ENCODE measurements at regions not wholly inside any gene's neighbourhood (a gene's known extent, or its start where the extent isn't known, plus 50 kb on each side); places are given as distances from the start of the nearest gene placed in this dataset.
"Not testable (repeated sequence)": the region's sequence is repeated elsewhere in the genome, so short reads cannot be mapped to it uniquely, and the experiment has no call there.

DNA sequence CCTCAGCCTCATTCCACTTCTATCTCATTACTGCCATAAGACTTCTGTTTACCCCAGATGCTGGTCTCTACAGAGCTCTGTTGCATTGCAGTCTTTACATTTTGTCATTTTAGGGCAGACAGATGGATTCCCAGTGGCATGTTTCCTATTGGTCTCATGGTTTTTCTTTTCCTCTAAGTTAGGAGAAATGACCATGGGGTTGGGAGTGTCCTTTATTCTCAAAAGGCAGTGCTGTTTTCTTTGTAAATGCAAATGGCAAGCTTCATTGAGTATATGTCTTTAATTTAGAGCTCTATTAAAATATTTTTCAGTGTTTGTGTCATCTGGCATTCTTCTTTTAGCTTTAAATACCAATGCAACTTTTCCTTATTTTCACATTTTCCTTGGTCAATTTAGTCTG, 57.0 kb downstream of the MSTN start:
- DNase-seq (ENCODE audit: low spot score), result no peak

DNA sequence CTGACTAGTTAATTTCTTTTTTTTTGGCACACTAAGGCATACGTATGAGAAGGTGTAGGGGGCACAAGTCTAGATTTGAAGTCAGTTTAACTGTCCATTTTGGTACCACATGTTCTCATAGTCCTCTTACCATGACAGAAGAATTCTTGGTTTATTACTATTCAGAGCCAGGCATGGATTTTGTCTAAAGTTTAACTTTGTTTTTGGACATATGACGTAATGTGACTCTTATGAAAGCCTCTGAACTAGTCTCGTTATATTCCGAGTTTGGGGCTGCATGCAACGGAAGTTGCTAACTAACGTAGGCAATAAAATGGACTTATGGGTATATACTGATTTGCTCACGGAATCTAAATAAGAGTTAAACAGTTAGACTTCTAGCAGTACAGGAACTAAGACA, 62.9 kb downstream of the MSTN start:
- DNase-seq (ENCODE audit: low spot score), result no peak

DNA sequence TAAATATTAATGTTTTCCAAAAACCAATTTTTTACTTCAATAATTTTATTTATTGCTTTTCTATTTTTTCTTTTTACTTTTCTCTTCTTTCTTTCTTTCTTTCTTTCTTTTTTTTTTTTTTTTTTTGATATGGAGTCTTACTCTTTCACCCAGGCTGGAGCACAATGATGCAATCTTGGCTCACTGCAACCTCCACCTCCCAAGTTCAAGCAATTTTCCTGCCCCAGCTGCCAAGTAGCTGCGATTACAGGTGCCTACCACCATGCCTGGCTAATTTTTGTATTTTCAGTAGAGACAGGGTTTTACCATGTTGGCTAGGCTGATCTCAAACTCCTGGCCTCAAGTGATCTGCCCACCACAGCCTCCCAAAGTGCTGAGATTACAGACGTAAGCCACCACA, 63.9 kb downstream of the MSTN start:
- DNase-seq (ENCODE audit: low spot score), result not testable (repeated sequence)

GRCh38 chr2:189997016-189997415, 65.5 kb downstream of the MSTN start:
- DNase-seq (ENCODE audit: low spot score), result no peak

DNA sequence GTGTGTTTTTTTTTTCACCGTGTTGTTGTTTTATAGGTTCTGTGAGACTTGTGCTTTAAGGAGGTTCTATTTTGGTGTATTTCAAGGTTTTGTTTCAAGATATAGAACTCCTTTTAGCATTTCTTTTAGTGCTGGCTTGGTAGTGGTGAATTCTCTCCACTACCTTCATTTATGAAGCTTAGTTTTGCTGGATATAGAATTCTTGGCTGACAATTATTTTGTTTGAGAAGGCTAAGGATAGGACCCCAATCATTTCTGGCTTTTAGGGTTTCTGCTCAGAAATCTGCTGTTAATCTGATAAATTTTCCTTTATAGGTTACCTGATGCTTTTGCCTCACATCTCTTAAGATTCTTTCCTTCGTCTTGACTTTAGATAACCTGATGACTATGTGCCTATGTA, 66.8 kb downstream of the MSTN start:
- DNase-seq (ENCODE audit: low spot score), result no peak

DNA sequence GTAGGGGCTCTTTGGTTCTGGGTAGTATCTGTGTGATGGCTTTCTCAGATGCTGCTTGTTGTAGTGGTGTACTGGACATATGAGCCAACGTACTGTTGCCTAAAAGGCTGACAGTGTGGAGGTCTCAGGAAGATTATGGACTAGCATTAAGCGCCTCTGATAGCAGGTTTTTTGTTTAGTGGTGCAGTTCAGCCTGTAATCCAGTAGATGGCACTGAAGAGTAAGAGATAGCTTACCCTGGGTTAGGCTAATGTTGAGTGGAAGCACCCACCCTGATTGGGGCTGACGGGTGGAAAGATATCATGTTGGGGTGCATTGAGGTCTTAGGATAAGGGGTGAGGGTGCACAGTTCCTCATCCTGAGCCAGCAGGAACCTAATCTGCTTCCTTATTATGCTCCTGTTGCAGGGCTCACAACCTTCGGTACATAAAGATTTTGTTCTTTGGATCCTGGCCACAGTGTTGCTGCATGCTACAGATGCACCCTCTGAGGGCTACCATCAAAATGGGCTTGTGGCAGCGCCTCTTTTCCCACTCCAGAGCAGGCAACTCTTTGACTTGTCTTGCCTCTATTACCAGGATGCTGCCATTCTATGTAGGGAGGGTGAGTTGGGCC, 79.6 kb downstream of the MSTN start:
- DNase-seq (ENCODE audit: low spot score), result peak; percentile 18

DNA sequence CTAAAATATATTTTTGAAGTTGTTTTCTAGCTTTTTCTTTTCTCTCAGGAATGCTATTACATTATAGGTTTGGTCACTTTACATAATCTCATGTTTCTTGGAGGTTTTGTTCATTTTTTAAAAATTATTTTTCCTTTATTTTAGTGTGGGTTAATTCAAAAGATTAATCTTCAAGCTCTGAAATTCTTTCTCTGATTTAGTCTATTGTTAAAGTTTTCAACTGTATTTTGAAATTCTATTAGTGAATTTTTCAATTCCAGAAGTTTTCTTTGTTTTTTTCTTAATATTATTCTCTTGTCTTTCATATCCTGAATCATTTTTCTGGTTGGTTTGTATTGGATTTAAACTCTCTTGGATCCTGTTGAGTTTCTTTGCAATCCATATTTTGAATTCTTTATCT, 80.4 kb downstream of the MSTN start:
- no peak for DNase-seq (ENCODE audit: low spot score)

DNA sequence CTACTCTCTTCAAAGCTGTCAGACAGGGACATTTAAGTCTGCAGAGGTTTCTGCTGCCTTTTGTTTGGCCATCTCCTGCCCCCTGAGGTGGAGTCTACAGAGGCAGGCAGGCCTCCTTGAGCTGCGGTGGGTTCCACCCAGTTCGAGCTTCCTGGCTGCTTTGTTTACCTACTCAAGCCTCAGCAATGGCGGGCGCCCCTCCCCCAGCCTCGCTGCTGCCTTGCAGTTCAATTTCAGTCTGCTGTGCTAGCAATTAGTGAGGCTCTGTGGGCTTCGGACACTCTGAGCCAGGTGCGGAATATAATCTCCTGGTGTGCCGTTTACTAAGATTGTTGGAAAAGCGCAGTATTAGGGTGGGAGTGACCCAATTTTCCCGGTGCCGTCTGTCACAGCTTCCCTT, 86.0 kb downstream of the MSTN start:
- DNase-seq (ENCODE audit: low spot score), result not testable (repeated sequence)

- DNase-seq (ENCODE audit: low spot score), result no peak
Measured at GRCh38 chr2:189960346-189960745, 102.2 kb downstream of the MSTN start.

- DNase-seq (ENCODE audit: low spot score), result no peak
Measured at GRCh38 chr2:189959450-189959849, 103.1 kb downstream of the MSTN start.

- DNase-seq (ENCODE audit: low spot score), result no peak
Measured at GRCh38 chr2:189954989-189955388, 107.5 kb downstream of the MSTN start.

DNA sequence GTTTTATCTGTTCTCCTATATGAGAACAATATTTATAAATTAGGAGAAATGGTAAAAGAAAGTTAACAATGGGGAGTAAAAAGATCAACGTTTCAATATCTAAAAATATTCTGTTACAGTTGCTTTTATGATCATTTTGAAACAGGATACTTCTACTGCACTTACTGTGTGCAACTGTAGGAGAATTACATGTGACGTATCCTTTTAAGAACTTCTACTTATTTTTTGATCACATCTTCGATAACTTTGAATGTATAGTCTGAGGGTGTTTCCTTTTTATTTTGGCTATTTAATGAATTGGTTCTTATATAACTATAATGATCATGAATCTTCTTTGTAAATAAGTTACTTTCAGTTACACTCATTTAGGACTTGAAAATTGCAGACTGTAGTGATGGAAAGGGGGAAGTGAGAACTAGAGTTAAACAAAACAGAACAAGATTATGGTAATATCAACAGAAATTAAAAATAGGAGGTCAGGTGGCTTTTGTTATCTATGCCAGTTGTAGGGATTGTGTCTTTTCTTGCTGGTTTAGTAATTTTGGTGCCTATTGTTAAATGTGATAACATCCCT, 109.9 kb downstream of the MSTN start:
- DNase-seq (ENCODE audit: low spot score), result no peak

GRCh38 chr2:189951791-189952535, 110.6 kb downstream of the MSTN start:
- DNase-seq (ENCODE audit: low spot score), result no peak

- DNase-seq (ENCODE audit: low spot score), result no peak
Measured at GRCh38 chr2:189943009-189943408, 119.5 kb downstream of the MSTN start.

GRCh38 chr2:189940913-189941312, 121.6 kb downstream of the MSTN start:
- DNase-seq (ENCODE audit: low spot score), result no peak

GRCh38 chr2:189937691-189938090, 124.8 kb downstream of the MSTN start:
- no peak for DNase-seq (ENCODE audit: low spot score)

DNA sequence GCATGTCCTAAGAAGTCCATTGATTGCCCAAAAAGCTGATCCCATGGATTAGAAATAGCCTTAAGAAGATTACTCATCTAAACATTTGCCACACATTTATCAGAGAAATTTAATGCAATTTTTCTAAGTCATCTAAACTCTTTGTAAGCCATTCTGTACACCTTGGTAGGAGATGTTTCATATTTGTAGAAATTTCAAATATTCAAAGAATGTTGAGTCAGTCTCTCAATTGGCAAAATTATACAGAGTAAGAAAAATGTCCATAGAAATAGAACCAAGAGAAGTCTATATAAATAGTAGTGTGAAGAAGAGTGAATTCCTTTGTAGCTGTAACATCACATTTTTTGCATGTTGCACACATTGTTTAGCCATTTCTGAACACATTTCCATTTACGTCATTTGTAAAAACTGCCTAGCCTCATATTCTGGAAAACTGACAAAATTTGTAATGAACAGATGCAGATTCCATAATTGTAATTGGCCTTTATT, 128.6 kb downstream of the MSTN start:
- DNase-seq (ENCODE audit: low spot score), result no peak

GRCh38 chr2:189933041-189933440, 129.5 kb downstream of the MSTN start:
- no peak for DNase-seq (ENCODE audit: low spot score)

DNA sequence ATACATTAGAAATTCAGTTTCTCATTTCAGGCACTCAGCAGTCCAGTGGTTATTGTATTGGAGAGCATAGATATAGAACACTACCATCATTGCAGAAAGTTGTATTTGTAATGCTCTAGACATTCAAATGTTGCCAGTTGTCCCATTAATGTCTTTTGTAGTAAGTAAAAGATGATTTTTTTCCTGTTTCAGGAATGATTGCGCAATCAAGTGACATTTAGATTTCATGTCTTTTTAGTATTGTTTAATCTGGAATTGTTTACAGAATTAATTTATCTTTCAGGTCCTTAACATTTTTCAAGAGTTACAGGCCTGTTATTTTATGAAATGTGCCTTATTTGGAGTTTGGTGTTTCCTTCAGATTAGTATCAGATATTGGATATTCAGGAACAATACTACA, 134.7 kb downstream of the MSTN start:
- DNase-seq (ENCODE audit: low spot score), result no peak
